Skeletal muscle tissue (tissue), 3 donors: ENCODE measurements at regions not wholly inside any gene's neighbourhood (a gene's known extent, or its start where the extent isn't known, plus 50 kb on each side); places are given as distances from the start of the nearest gene placed in this dataset.
"Not testable (repeated sequence)": the region's sequence is repeated elsewhere in the genome, so short reads cannot be mapped to it uniquely, and the experiment has no call there.

Source experiments
- H3K27ac ChIP-seq: one replicate; pipeline ENCODE4 v1.7.0; 2013; ENCODE audit warnings: mild to moderate bottlenecking, low read depth, low read length, inconsistent platforms
- H3K27me3 ChIP-seq, 3 donors: one replicate each; pipeline ENCODE4 v1.7.0; 2013; ENCODE audit warnings: low read length in 3 of 3; ENCODE audit not compliant: control insufficient read depth in 3 of 3, insufficient read depth in 3 of 3
- H3K36me3 ChIP-seq, 3 donors: one replicate each; pipeline ENCODE4 v1.7.0; 2013; ENCODE audit warnings: low read length in 3 of 3; ENCODE audit not compliant: control insufficient read depth in 3 of 3, insufficient read depth in 3 of 3
- H3K4me1 ChIP-seq, 3 donors: one replicate each; pipeline ENCODE4 v1.7.0; 2013; ENCODE audit warnings: low read length in 3 of 3, mild to moderate bottlenecking in 3 of 3; ENCODE audit not compliant: control insufficient read depth in 3 of 3, insufficient read depth in 3 of 3
- H3K4me3 ChIP-seq, 3 donors: one replicate each; pipeline ENCODE4 v1.7.0; 2013; ENCODE audit warnings: low read length in 3 of 3
- H3K9ac ChIP-seq, 3 donors: one replicate each; pipeline ENCODE4 v1.7.0; 2013; ENCODE audit warnings: low read length in 3 of 3, mild to moderate bottlenecking in 3 of 3, moderate library complexity in 2 of 3, low read depth in 1 of 3
- H3K9me3 ChIP-seq, 3 donors: one replicate each; pipeline ENCODE4 v1.7.0; 2013; ENCODE audit warnings: low read length in 3 of 3; ENCODE audit not compliant: control insufficient read depth in 3 of 3
- donor health status: Osteomylitis.

DNA sequence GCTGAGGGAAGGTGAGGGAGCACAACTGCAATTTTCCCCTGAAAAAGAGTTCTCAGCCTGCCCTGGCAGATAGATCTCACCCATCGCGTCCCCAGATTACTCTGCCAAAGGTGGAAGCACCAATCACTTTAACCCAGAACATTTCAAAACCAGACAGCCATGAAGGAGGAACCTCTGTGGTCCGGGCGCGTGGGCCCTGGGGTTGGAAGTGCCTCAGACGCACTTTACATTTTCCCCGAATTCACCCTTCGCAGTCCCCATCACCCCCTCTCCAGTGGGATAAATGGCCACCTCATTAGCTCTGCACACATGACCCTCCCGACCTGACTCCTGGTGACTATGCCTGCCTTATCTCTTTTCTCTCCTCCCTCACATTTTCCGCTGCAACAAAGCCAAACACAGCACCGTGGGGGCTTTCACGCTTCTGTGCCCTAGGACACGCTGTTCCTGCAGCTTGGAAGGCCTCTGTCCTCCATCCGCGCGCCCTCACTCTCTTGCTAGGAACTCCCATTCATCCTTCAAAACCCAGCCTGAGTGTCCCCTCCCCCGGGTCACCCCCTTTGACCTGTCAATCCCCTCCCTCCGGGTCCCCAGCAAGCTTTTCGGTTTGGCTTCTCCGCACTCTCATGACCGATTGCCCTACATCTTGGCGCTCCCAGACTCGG, 68.2 kb upstream of the SPDYE9 start:
- not testable (repeated sequence) for H3K9me3 ChIP-seq, H3K4me1 ChIP-seq, H3K4me3 ChIP-seq, H3K27me3 ChIP-seq, H3K36me3 ChIP-seq, H3K9ac ChIP-seq, H3K27ac ChIP-seq

DNA sequence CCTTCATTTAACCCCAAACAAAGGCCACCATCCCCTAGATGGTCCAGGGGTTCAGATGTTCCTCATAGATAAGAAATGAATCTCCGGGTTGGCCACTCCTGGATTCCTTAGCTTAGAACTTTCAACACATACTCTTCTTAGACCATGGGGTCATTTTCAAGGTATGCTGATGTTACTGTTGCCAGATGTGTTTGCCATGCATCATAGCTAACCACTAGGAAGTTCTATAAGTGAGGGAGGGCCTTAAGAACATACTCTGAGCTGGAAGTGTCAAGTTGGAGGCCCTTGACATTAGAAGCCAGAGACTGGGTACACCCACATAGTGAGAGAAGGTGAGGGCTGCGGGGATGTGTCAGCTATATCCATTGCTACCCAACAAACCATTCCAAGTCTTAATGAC, 62.7 kb upstream of the SPDYE9 start:
- not testable (repeated sequence) for H3K27me3 ChIP-seq, H3K4me3 ChIP-seq, H3K36me3 ChIP-seq

DNA sequence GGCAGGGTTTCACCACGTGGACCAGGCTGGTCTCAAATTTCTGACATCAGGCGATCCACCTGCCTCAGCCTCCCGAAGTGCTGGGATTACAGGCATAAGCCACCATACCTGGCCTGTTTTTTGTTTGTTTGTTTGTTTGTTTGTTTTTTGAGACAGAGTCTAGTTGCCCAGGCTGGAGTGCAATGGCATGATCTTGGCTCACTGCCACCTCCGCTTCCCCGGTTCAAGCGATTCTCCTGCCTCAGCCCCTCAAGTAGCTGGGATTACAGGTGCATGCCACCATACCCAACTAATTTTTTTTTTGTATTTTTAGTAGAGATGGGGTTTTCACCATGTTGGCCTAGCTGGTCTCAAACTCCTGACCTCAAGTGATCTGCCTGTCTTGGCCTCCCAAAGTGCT, 61.8 kb upstream of the SPDYE9 start:
- H3K27me3 ChIP-seq, H3K36me3 ChIP-seq, H3K9me3 ChIP-seq, H3K4me3 ChIP-seq, H3K27ac ChIP-seq, H3K9ac ChIP-seq, H3K4me1 ChIP-seq: not testable (repeated sequence)

More for the DNA sequence above, 62.7 kb upstream of the SPDYE9 start:
- H3K9ac ChIP-seq, H3K9me3 ChIP-seq, H3K27ac ChIP-seq, H3K4me1 ChIP-seq: not testable (repeated sequence)

DNA sequence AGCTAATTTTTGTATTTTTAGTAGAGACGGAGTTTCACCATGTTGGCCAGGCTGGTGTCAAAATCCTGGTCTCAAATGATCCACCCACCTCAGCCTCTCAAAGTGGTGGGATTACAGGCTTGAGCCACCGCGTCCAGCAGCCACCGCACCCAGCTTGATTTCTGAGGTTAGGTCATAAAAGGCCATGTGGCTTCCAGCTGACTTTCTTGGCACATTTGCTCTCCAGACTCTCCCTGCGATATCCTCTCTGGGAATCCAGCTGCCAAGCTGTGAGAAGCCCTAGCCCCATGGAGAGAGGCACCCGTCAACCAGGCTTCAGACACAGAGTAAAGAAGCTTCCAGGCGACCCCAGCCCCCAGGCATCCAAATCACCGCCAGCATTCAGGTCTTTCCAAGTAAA, 58.2 kb upstream of the SPDYE9 start:
- H3K4me1 ChIP-seq, H3K27ac ChIP-seq, H3K9ac ChIP-seq, H3K4me3 ChIP-seq, H3K36me3 ChIP-seq, H3K27me3 ChIP-seq, H3K9me3 ChIP-seq: not testable (repeated sequence)

DNA sequence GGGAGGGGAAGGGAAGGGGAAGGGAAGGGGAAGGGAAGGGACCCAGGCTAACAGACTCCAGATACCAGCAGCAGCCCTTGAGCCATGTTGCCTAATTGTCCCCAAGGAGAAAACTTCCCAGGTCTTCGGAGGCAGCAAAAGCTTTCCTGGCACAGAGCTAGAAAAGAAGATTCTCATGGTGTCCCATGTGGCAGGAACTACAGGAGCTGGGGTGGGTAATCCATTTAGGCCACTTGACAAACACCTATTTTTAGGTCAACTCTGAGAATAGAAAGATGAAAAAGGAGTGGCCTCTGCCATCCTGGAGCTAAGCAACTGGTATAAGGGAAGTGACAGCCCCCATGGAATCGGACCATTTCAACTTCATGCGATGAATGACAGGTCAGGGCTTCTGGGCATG, 52.1 kb upstream of the SPDYE9 start:
- not testable (repeated sequence) for H3K9me3 ChIP-seq, H3K27ac ChIP-seq

More for the DNA sequence above, 52.1 kb upstream of the SPDYE9 start:
- H3K9ac ChIP-seq, H3K4me3 ChIP-seq, H3K4me1 ChIP-seq, H3K36me3 ChIP-seq, H3K27me3 ChIP-seq: not testable (repeated sequence)
